GM19397 (cell line): ENCODE measurements at regions not wholly inside any gene's neighbourhood (a gene's known extent, or its start where the extent isn't known, plus 50 kb on each side); places are given as distances from the start of the nearest gene placed in this dataset.

Experiments
- ATAC-seq: cut with Tn5 transposase; IDR thresholded peaks from one replicate; pipeline ENCODE4 v1.9.1; 2021; ENCODE audit warnings: mild to moderate bottlenecking, moderate library complexity; ENCODE audit not compliant: unreplicated experiment

GRCh38 chr18:27763936-27764335, 413.0 kb downstream of the CDH2 start:
- ATAC-seq: no peak

- no peak for ATAC-seq
Measured at GRCh38 chr18:27763341-27763740, 413.6 kb downstream of the CDH2 start.

GRCh38 chr18:27762054-27762453, 414.9 kb downstream of the CDH2 start:
- ATAC-seq: no peak

DNA sequence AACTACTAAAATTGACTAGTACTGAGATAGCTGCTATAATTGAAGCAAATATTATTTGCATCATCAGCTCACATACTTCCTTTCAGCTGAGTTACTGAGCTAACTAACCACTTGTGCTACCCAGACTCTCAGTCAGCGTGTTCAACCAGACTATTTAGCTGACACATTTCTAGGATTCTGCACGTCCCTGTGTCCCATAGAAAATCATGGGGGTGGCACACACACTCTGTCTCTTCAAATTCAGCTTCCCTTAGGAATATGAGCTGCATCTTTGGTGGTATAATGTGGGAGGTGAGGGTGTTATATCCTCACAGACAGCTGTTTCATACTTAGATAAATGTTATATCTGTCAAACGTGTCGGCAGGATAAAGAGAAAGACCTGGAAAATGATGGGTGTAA, 424.0 kb downstream of the CDH2 start:
- ATAC-seq: no peak

GRCh38 chr18:27750923-27751322, 426.0 kb downstream of the CDH2 start:
- ATAC-seq: no peak

- ATAC-seq: no peak
Measured at GRCh38 chr18:27750014-27750413, 426.9 kb downstream of the CDH2 start.

GRCh38 chr18:27749194-27749593, 427.7 kb downstream of the CDH2 start:
- no peak for ATAC-seq

- no peak for ATAC-seq
Measured at GRCh38 chr18:27746241-27746640, 430.7 kb downstream of the CDH2 start.

GRCh38 chr18:27735117-27735516, 441.8 kb downstream of the CDH2 start:
- ATAC-seq: no peak

DNA sequence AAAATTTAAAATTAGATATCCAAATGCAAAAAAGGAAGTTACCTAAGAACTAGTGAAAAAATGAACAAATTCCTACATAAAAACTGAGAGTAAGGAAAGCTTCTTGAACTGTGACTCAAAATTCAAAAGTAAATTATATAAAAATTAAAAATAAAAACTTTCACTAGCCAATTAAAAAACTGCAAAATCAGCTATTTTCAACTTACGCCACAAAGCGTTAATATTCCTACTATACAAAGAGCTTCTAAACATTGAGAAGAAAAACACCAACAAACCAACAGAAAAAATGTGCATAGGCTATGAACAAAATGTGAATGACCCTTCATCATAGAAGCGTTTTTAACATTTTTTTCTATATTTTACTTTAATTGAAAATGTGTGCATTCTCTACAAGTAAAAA, 445.7 kb downstream of the CDH2 start:
- ATAC-seq: no peak

DNA sequence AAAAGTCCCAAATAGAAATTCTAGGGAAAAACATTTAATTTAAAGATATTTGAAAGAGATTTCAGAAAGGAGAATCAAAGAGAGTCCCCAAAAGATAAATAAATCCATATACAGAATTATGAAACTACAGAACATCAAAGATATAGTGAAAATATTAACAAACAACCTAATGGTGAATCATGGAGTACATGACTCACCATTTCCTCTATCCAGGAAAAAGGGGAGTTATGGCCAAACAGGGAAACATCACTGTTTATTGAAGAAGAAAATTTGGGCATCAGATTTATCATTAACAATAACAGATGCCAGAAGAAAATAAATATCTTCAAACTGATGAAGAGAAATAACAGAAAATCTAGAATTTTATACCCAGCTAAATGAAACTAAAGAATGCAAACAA, 448.3 kb downstream of the CDH2 start:
- ATAC-seq: no peak

- ATAC-seq: no peak
Measured at GRCh38 chr18:27724362-27724761, 452.6 kb downstream of the CDH2 start.

- ATAC-seq: no peak
Measured at GRCh38 chr18:27723168-27723567, 453.8 kb downstream of the CDH2 start.

DNA sequence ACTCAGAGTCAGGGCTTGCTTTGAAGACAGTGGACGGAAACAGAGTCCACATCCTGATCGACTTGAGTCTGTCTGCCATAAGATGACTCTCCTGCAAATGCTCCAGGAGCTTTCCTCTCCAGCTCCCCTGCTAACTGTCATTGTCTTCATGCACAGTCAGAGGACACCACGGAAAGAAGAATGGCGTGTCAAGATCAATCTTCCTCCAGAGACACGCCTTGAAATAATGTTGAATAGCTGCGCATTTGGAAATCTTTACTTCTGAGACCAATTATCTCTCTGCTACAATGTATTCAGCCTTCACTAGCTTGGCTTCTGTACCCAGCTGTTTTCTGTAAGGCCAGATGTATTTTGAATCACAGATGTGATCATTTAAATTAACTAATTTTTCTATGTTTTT, 457.2 kb downstream of the CDH2 start:
- ATAC-seq: no peak

DNA sequence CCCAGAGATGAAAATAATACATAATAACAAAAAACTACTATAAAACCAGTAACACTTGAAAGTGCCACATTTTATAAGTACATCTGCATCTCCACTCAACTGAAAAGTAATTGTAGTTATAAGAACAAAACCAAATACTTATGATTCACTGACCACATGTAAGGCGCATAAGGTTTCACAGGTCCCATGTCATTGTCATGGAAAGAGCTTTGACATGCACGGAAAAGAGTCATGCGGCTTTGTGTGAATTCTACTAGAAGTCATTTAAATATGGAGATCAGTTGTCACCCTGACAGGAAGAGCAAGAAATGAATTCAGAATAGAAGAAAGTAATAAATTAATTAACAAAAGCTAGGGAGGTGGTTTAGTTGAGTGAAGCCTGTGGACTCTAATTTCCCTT, 459.1 kb downstream of the CDH2 start:
- ATAC-seq: no peak

- no peak for ATAC-seq
Measured at GRCh38 chr18:27717250-27717649, 459.7 kb downstream of the CDH2 start.

- ATAC-seq: no peak
Measured at GRCh38 chr18:27715751-27716150, 461.2 kb downstream of the CDH2 start.

DNA sequence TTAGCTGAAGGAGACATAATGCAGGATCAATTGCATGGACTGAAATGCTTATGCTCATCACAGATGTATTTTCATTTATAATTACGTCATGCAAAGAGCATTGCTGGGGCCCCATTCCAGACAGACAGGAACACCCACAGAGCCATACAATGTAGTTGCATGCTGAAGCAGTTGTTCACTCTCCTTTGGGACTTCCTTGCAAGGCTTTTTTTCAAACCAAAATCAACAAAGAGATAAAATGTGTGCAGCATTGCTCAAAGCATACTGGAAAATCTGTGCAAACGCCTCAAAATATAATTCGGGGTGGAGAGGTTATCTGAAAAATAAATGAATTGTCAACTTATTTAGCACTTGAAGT, 463.2 kb downstream of the CDH2 start:
- no peak for ATAC-seq

DNA sequence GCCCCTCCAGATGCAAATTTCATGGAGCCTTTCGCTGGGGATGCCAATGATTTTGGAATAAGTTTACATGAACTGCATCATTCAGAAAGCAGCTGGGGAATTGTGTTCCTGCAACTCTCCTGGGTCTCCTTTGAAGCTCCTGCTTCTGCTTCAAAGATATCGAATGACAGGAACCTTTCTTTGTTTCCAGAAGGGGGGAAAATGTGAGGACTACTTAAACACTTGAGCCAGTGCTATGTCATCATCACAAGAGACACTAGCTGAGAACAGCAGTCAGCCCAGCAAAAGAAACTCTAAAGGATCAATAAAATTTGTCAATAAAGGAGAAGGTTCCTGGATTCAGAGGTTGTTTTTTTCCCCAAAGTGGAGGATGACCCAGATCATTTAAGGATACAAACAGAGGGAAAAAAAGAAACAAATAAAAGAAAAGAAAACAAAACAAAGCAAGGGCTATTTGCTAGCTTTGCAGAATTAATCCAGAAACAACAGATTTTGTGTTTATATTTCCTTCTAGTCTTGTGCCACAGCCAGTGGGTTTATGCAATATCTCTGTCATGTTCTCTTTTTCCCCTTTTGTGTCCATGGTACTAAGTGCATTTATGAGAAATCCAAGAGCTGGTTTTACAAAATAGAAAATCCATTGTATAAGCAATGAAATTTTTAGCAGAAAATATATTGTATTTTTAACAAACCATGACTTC, 463.7 kb downstream of the CDH2 start:
- ATAC-seq: no peak

GRCh38 chr18:27712066-27712465, 464.9 kb downstream of the CDH2 start:
- no peak for ATAC-seq

- ATAC-seq: no peak
Measured at GRCh38 chr18:27711382-27711781, 465.5 kb downstream of the CDH2 start.

DNA sequence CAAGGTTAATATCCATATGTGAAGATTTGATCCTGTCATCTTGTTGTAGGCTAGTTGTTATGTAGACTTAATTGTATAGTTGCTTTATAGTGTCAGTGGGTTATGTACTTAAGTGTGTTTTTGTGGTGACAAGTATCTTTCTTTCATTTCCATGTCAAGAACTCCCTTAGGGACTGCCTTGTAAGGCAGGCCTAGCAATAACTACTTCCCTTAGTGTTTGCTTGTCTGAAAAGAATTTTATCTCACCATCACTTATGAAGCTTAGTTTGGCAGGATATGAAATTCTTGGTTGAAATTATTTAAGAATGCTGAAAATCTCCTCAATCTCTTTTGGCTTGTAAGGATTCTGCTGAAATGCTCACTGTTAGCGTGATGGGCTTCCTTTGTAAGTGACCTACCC, 467.6 kb downstream of the CDH2 start:
- no peak for ATAC-seq

DNA sequence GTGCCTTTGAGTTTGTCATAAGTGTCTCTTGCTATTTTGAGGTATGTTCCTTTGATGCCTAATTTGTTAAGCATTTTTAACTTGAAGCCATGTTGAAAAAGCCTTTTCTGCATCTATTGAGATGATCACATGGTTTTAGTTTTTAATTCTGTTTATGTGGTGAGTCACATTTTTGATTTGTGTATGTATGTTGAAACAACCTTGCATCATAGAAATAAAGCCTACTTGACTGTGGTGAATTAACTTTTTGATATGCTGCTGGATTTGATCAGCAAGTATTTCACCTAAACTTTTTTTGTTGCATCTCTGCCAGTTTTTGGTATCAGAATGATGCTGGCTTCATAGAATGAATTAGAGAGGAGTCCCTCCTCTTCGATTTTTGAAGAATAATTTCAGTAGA, 469.7 kb downstream of the CDH2 start:
- ATAC-seq: no peak
